Upper lobe of left lung (tissue), 4 donors: ENCODE measurements at regions not wholly inside any gene's neighbourhood (a gene's known extent, or its start where the extent isn't known, plus 50 kb on each side); places are given as distances from the start of the nearest gene placed in this dataset.

Experiments used
- CTCF ChIP-seq, 6 experiments: fragments of 450-650 bp in 4 of 6; fragments of 200-600 bp in 2 of 6; sonication (generic) in 2 of 6; IDR thresholded peaks; one replicate each; pipeline ENCODE4 v1.5.1; 2016 to 2019; ENCODE audit warnings: antibody characterized with exemption in 6 of 6
- POLR2A ChIP-seq, 4 donors: fragments of 450-650 bp; IDR thresholded peaks; one replicate each; pipeline ENCODE4 v1.5.1; 2016 to 2017; ENCODE audit warnings: antibody characterized with exemption in 4 of 4, mild to moderate bottlenecking in 2 of 4
- POLR2AphosphoS5 ChIP-seq, 2 donors: sonication (generic); formaldehyde crosslinking; IDR thresholded peaks; one replicate each; pipeline ENCODE4 v1.5.1; 2017; ENCODE audit warnings: antibody characterized with exemption in 2 of 2

- TF ChIP-seq CTCF (IDR thresholded peaks at IDR 0.05), result no peak
- no peak for TF ChIP-seq POLR2A (IDR thresholded peaks at IDR 0.05)
- no peak for TF ChIP-seq POLR2AphosphoS5 (IDR thresholded peaks at IDR 0.05)
These were observed 561.3 kb downstream of the FGF9 start for GRCh38 chr13:22232186-22232585.
